ENCODE measurements at regions not wholly inside any gene's neighbourhood (a gene's known extent, or its start where the extent isn't known, plus 50 kb on each side); places are given as distances from the start of the nearest gene placed in this dataset.

- WGBS, 3 donors, result 87 to 89% (median 88%) methylated on average over 2 of the region's 2 CpGs
- no peak overlapping the region for H3K27ac ChIP-seq
- intact Hi-C loops (cut with DNase I), result no loop called here
- no peak overlapping the region for H3K4me3 ChIP-seq
- H3K27me3 ChIP-seq, result no peaks in the 10 kb centered on the region
- no peaks in the 10 kb centered on the region for H3K4me1 ChIP-seq (ENCODE audit: insufficient read depth)
- no peak for DNase-seq
- H3K9me3 ChIP-seq, result no peaks in the 10 kb centered on the region
- H3K36me3 ChIP-seq, result no peaks in the 10 kb centered on the region
- no peak for TF ChIP-seq CTCF (IDR thresholded peaks at IDR 0.05)
- TF ChIP-seq POLR2A (IDR thresholded peaks at IDR 0.05), result no peak
- TF ChIP-seq EP300 (IDR thresholded peaks at IDR 0.05), result no peak
Observed at GRCh38 chr12:46107591-46107990, 117.2 kb upstream of the SCAF11 start.

GRCh38 chr12:46105735-46106134, 115.4 kb upstream of the SCAF11 start:
- Histone ChIP-seq H3K36me3 (no peaks in the 10 kb centered on the region), H3K4me1 (ENCODE audit: insufficient read depth) (no peaks in the 10 kb centered on the region), H3K27me3 (no peaks in the 10 kb centered on the region), H3K4me3 (no peak overlapping the region), H3K9me3 (no peaks in the 10 kb centered on the region), H3K27ac (no peak overlapping the region)
- DNase-seq, result no peak
- TF ChIP-seq POLR2A (IDR thresholded peaks at IDR 0.05) (no peak), EP300 (IDR thresholded peaks at IDR 0.05) (no peak), CTCF (IDR thresholded peaks at IDR 0.05) (no peak)
- 88 to 97% (median 91%) methylated on average over 2 of the region's 2 CpGs for WGBS, 3 donors
- intact Hi-C loops (cut with DNase I), result no loop called here

- TF ChIP-seq POLR2A (IDR thresholded peaks at IDR 0.05), result no peak
- no peak for TF ChIP-seq EP300 (IDR thresholded peaks at IDR 0.05)
- TF ChIP-seq CTCF (IDR thresholded peaks at IDR 0.05), result no peak
- Histone ChIP-seq H3K4me3 (no peak overlapping the region), H3K9me3 (no peaks in the 10 kb centered on the region), H3K36me3 (no peaks in the 10 kb centered on the region), H3K4me1 (ENCODE audit: insufficient read depth) (no peaks in the 10 kb centered on the region), H3K27ac (no peak overlapping the region), H3K27me3 (no peaks in the 10 kb centered on the region)
- no peak for DNase-seq
- intact Hi-C loops (cut with DNase I), result no loop called here
- 55 to 65% (median 57%) methylated on average over 3 of the region's 3 CpGs for WGBS, 3 donors
Observed at GRCh38 chr12:46103559-46104383, 113.4 kb upstream of the SCAF11 start.

- H3K4me3 ChIP-seq, result no peak overlapping the region
- TF ChIP-seq EP300 (IDR thresholded peaks at IDR 0.05), result no peak
- no peak for TF ChIP-seq POLR2A (IDR thresholded peaks at IDR 0.05)
- TF ChIP-seq CTCF (IDR thresholded peaks at IDR 0.05), result no peak
- no peaks in the 10 kb centered on the region for H3K4me1 ChIP-seq (ENCODE audit: insufficient read depth)
- WGBS, 3 donors, result 82 to 89% (median 84%) methylated on average over 4 of the region's 4 CpGs
- no peaks in the 10 kb centered on the region for H3K9me3 ChIP-seq
- H3K36me3 ChIP-seq, result no peaks in the 10 kb centered on the region
- H3K27ac ChIP-seq, result no peak overlapping the region
- H3K27me3 ChIP-seq, result no peaks in the 10 kb centered on the region
- DNase-seq, result no peak
- intact Hi-C loops (cut with DNase I), result no loop called here
Observed at GRCh38 chr12:46101485-46101869, 111.1 kb upstream of the SCAF11 start.

Measured in ovary (tissue), 7 donors.